ENCODE measurements at regions not wholly inside any gene's neighbourhood (a gene's known extent, or its start where the extent isn't known, plus 50 kb on each side); places are given as distances from the start of the nearest gene placed in this dataset.

GRCh38 chr4:166518315-166518714 is 645.3 kb downstream of the TLL1 start:
- no peak overlapping the region for H3K4me3 ChIP-seq (ENCODE audit: low read depth, low read length)
- no peak for DNase-seq (ENCODE audit: low read depth)
- TF ChIP-seq, protein P1, sequence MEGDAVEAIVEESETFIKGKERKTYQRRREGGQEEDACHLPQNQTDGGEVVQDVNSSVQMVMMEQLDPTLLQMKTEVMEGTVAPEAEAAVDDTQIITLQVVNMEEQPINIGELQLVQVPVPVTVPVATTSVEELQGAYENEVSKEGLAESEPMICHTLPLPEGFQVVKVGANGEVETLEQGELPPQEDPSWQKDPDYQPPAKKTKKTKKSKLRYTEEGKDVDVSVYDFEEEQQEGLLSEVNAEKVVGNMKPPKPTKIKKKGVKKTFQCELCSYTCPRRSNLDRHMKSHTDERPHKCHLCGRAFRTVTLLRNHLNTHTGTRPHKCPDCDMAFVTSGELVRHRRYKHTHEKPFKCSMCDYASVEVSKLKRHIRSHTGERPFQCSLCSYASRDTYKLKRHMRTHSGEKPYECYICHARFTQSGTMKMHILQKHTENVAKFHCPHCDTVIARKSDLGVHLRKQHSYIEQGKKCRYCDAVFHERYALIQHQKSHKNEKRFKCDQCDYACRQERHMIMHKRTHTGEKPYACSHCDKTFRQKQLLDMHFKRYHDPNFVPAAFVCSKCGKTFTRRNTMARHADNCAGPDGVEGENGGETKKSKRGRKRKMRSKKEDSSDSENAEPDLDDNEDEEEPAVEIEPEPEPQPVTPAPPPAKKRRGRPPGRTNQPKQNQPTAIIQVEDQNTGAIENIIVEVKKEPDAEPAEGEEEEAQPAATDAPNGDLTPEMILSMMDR (conservative IDR thresholded peaks at IDR 0.05; ENCODE audit: low read depth, low read length): no peak

DNA sequence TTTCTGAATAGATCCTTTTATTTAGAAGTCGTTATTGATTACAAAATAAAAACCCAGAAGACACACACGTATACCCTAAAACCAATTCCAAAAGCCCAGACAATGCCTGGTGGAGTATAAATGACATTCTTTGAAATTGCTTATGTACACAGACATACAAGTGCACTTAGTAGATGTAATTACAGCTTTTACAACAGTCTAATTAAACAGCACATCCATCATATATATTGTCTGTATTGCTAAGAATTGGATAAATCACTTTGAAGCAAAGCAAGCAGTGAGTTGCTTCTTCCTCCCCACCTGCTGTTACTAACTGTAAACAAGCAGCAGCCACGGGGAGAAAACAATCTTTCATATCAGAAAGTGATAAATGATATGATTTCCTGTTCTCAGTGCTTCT is 645.7 kb downstream of the TLL1 start:
- no peak overlapping the region for H3K4me3 ChIP-seq (ENCODE audit: low read depth, low read length)
- DNase-seq (ENCODE audit: low read depth): no peak
- TF ChIP-seq, protein P1 (conservative IDR thresholded peaks at IDR 0.05; ENCODE audit: low read depth, low read length): no peak

GRCh38 chr4:166519774-166520173 is 646.7 kb downstream of the TLL1 start:
- DNase-seq (ENCODE audit: low read depth): no peak
- TF ChIP-seq, protein P1 (conservative IDR thresholded peaks at IDR 0.05; ENCODE audit: low read depth, low read length): no peak
- H3K4me3 ChIP-seq (ENCODE audit: low read depth, low read length): no peak overlapping the region

GRCh38 chr4:166527500-166527899 is 654.5 kb downstream of the TLL1 start:
- H3K4me3 ChIP-seq (ENCODE audit: low read depth, low read length): no peak overlapping the region
- DNase-seq (ENCODE audit: low read depth): no peak
- TF ChIP-seq, protein P1 (conservative IDR thresholded peaks at IDR 0.05; ENCODE audit: low read depth, low read length): no peak

DNA sequence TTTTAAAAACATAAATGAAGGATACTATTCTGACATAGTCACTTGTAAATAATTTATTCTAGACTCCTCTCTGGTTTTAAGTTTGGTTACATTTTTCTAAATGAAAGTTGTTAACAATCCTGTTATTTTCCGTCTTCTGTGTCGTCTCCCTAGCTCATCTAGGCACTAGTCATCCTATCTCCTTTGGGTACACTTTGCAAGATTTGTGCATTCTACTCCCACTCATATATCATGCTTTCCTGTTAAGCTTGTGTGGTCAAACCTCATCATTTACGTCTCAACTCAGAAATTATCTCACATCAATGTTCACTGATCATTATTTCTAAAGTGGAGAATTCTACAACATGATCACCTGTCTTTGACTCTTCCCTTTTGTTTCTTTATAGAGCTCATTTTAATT is 658.7 kb downstream of the TLL1 start:
- DNase-seq (ENCODE audit: low read depth): no peak
- H3K4me3 ChIP-seq (ENCODE audit: low read depth, low read length): no peak overlapping the region
- TF ChIP-seq, protein P1 (conservative IDR thresholded peaks at IDR 0.05; ENCODE audit: low read depth, low read length): no peak

DNA sequence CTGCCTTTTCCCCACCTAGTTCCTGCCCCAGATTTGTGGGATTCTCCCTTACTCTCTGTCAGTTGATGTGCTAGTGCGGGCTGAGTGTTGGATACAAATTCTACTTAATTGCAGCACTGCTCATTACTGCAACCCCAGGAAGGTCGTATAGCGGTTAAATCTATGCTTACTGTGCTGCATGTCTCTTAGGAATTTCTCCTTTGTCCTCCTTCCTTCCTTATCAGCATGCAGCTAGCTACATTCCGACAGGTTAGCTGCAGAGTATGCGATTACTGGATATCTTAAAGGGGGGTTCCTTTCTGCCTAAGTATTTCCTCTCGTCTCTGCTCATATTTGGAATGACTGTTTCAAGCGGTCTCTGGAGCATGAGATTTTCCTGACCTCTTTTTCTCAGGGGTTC is 662.8 kb downstream of the TLL1 start:
- no peak overlapping the region for H3K4me3 ChIP-seq (ENCODE audit: low read depth, low read length)
- TF ChIP-seq, protein P1 (conservative IDR thresholded peaks at IDR 0.05; ENCODE audit: low read depth, low read length): no peak
- no peak for DNase-seq (ENCODE audit: low read depth)

GRCh38 chr4:166538491-166539005 is 665.5 kb downstream of the TLL1 start:
- H3K4me3 ChIP-seq (ENCODE audit: low read depth, low read length): no peak overlapping the region
- TF ChIP-seq, protein P1 (conservative IDR thresholded peaks at IDR 0.05; ENCODE audit: low read depth, low read length): no peak
- no peak for DNase-seq (ENCODE audit: low read depth)

All from epithelial cell of proximal tubule (primary cell).